Jurkat, Clone E6-1 (cell line): ENCODE measurements at regions not wholly inside any gene's neighbourhood (a gene's known extent, or its start where the extent isn't known, plus 50 kb on each side); places are given as distances from the start of the nearest gene placed in this dataset.
"Not testable (repeated sequence)": the region's sequence is repeated elsewhere in the genome, so short reads cannot be mapped to it uniquely, and the experiment has no call there.

Experiments used
- DNase-seq: peaks from one replicate; pipeline ENCODE4 v3.0.0-alpha.2; 2011; ENCODE audit warnings: low read depth, low spot score
- H3K4me3 ChIP-seq: 2 replicates; pipeline ENCODE4 v1.5.1; 2011; ENCODE audit warnings: mild to moderate bottlenecking, low read length, control low read depth, moderate library complexity

- DNase-seq = peak; percentile 39
- no peak overlapping the region for H3K4me3 ChIP-seq
Measured at GRCh38 chr18:59056706-59057492, 82.8 kb upstream of the SEC11C start.

DNA sequence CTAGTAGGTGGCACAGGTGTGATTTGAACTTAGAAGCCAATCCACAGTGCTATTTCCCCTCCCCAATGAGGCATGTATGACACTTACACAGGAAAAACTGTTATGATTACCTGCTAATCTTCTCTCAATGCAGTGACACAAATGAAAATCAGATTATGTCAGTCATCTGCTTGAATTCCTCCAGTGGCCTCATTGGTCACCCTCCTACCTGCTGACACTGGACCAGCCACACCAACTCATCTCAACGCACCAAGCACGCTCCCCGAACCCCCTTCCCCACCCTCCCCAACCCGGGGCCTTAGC lies 82.2 kb upstream of the SEC11C start:
- DNase-seq = no peak
- H3K4me3 ChIP-seq = no peak overlapping the region

DNA sequence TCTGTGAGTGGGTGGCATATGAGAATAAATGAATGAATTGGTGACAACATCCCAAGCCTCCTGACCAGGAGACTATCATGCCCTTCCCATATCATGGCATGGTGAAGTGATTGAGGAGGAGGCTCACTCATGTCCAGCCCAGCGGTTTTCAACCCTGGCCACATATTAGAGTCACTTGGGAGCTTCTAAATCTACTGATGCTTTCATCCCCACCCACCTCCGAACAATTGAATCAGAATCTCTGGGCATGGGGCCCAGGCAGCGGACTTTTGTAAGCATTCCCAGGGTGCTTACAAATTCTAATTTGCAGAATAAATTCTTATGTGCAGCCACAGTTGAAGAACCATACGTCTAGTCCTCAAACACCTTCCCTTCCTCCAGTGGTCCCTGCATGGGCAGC lies 81.7 kb upstream of the SEC11C start:
- no peak overlapping the region for H3K4me3 ChIP-seq
- DNase-seq = no peak

GRCh38 chr18:59059140-59059539 lies 80.5 kb upstream of the SEC11C start:
- H3K4me3 ChIP-seq = no peak overlapping the region
- no peak for DNase-seq

- no peak for DNase-seq
- no peak overlapping the region for H3K4me3 ChIP-seq
Measured at GRCh38 chr18:59060551-59060950, 79.1 kb upstream of the SEC11C start.

DNA sequence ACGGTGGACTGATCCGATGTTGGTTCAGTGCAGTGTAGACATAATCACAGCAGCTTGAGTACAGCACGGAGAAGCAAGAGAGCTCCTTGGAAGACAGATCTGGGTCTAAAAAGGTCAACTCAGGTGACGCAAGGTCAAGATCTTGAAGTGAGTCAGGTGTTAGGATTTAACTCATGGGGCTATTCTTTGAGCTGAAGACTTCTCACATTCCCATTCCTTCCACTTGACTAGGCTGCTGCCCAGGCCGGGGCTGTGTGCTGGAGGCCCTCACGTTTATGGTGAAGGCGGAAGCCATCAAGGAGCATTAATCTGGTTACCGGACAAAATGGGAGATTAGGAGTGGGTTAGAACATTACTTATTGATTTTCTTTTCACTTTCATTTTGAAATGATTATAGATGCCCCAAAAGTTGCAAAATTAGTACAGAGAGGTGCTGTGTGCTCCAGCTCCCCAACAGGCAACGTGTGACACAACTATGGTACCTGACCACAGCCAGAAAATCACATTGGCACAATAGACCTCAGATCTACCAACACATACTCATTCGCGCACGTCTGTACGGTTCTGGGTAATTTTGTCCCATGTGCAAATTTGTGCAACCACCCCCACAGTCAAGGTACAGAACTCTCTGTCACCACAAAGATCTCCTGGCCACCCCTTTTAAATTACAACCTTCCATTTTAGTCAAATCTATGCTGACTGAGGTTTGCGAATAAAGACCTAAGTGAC lies 77.6 kb upstream of the SEC11C start:
- DNase-seq = no peak

GRCh38 chr18:59062643-59063006 lies 77.1 kb upstream of the SEC11C start:
- no peak overlapping the region for H3K4me3 ChIP-seq

More for the DNA sequence above, 77.6 kb upstream of the SEC11C start:
- no peak overlapping the region for H3K4me3 ChIP-seq

GRCh38 chr18:59063300-59063906 lies 76.3 kb upstream of the SEC11C start:
- no peak for DNase-seq
- no peak overlapping the region for H3K4me3 ChIP-seq

More at GRCh38 chr18:59062643-59063006, 77.1 kb upstream of the SEC11C start:
- DNase-seq = no peak

DNA sequence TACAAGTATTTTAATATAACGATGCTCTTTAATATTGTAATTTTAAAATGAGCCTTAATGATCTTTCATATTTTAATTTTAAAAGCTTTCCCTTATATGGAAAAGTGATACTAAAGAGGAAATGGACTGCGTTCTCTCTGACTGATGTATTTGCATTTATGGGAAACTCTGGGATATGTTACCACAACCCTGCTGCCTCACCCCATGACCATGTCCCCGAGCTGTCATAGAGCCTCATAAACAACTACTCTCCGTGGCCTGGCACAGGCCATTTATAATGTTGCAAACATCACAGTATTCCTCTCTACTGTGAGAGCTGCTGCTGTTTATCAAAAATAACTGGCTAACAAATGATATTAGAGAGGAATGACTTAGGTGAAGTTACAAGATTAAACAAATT lies 75.8 kb upstream of the SEC11C start:
- DNase-seq = no peak

GRCh38 chr18:59065684-59066083 lies 74.0 kb upstream of the SEC11C start:
- no peak for DNase-seq
- H3K4me3 ChIP-seq = no peak overlapping the region

More for the DNA sequence above, 75.8 kb upstream of the SEC11C start:
- H3K4me3 ChIP-seq = no peak overlapping the region

DNA sequence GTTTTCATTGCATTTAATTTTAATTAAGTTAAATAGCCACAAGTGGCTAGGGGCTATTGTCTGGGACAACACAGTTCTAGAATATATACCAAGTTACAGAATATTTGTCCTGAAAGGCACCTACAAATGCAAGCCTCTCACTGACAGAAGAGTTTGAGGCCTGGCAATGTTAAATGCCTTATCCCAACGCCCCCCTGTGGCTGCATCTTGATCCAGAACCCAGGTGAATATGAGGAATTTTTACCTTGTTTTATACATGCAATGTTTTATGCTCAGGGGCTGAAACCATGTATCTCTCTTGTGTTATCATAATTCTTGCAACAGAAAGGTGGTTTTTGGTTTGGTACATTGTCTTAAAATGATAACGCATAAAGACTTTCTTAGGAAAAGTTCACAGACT lies 71.8 kb upstream of the SEC11C start:
- DNase-seq = peak; percentile 14
- no peak overlapping the region for H3K4me3 ChIP-seq

- H3K4me3 ChIP-seq = no peak overlapping the region
- DNase-seq = no peak
Measured at GRCh38 chr18:59068276-59069071, 71.2 kb upstream of the SEC11C start.

DNA sequence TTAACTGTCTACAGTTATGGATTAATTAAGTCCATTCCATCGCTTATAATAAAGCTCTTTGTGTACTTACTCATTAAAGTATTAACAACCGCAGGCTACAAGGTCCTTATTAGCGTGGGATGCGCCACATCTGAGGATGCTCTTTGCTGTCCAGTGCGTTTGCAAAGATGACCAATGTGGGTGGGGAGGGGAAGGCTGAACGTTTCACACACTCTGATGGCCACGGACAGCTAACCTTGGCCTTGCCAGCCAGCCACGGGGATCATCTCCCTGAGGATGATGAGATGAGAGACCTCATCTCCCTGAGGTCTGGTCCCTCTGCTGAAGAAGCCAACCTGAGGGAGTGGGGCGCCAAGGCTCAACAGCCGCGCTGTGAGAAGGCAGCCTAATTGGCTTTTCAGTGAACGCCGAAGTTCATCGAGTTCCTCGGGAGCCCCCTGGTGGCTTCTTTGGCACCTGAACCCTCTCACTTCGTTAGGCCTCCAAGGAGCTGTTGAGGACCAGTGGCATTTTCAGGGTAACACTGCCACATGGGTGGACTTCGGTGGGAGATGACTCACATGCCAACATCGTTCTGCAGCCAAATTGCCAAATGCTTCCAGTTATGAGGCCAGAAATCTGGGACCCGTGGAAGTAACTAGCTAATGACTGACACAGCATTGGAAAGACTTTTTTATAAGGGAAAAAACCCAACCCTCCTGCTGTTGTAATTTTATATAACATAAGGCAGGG lies 69.3 kb upstream of the SEC11C start:
- peak; percentile 48 for DNase-seq

GRCh38 chr18:59072727-59073421 lies 66.8 kb upstream of the SEC11C start:
- no peak for DNase-seq
- H3K4me3 ChIP-seq = no peak overlapping the region

More for the DNA sequence above, 69.3 kb upstream of the SEC11C start:
- no peak overlapping the region for H3K4me3 ChIP-seq

GRCh38 chr18:59075923-59076322 lies 63.8 kb upstream of the SEC11C start:
- no peak for DNase-seq
- no peak overlapping the region for H3K4me3 ChIP-seq

GRCh38 chr18:59079264-59079663 lies 60.4 kb upstream of the SEC11C start:
- DNase-seq = no peak
- no peak overlapping the region for H3K4me3 ChIP-seq

DNA sequence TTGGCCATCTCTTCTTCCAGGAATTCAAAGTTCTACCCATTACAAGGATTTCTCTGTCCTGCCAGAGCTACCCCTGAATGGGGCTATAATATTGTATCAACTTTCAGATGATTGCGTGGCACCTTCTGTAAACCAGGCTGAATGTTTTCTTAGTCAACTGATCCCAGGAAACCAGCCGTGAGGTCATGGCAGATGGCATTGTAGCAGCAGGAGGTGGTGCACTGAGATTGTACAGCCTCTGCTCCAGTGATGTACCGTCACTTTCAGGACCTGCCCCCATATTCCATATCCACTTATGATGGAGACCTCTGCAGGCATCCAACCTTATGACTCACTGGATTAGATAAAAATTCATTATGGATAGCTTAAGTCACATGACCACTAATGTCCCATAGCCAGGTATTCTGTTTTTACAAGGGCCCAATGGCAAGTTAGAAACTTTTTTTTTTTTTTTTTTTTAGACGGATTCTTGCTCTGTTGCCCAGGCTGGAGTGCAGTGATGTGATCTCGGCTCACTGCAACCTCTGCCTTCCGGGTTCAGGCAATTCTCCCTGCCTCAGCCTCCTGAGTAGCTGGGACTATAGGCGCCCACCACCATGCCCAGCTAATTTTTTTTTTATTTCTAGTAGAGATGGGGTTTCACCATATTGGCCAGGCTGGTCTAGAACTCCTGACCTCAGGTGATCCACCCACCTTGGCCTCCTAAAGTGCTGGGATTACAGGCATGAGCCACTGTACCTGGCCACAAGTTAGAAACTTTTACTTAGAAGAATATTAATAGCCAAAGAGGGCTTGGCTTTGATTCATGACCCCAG lies 59.8 kb upstream of the SEC11C start:
- H3K4me3 ChIP-seq, DNase-seq: not testable (repeated sequence)
